ENCODE measurements at regions not wholly inside any gene's neighbourhood (a gene's known extent, or its start where the extent isn't known, plus 50 kb on each side); places are given as distances from the start of the nearest gene placed in this dataset.

DNA sequence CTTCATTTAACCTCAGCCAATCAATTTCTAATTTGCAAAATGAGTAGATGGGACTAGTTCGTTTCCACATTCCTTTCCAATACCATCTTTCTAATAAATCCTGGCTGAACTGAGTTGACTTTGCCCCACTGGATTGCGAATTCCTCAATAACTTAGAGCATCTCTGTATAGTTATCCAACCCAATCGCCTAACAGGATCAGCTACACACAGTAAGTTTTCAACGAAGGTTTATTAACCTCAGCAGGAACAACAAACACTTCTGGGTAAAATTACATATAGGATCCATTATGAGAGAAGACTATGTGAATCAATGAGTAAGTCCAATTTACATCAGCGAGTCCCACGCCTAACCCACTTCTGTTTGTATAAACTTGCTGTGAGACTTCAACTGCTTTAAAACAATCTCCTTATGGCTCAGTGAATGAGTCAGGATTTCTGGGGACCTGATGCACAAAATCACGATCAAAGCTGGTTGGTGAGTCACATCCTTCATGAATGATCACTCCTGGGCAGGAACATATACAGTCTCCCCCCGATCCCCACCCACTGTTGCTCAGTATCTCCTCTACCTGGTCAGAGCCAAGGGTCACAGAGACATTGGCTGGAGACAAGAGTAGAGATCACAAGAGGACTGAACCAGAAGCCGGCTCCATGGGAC, 142.8 kb downstream of the EDEM1 start:
- Histone ChIP-seq H2AFZ (ENCODE audit: low read depth, low read length, severe bottlenecking) (no peak overlapping the region), H3K79me2 (ENCODE audit: insufficient read depth, low read length) (no peaks in the 10 kb centered on the region), H3K9me3 (ENCODE audit: insufficient read depth, low read length) (no peaks in the 10 kb centered on the region), H3K4me3 (ENCODE audit: insufficient read depth, low read length, poor library complexity, severe bottlenecking) (no peak overlapping the region), H3K4me2 (ENCODE audit: low read depth, low read length, poor library complexity, severe bottlenecking) (no peak overlapping the region), H4K20me1 (ENCODE audit: low read depth, low read length) (no peaks in the 10 kb centered on the region), H3K9me2 (replicated peaks; ENCODE audit: insufficient read depth, low read length) (no peaks in the 10 kb centered on the region), H3K36me3 (ENCODE audit: low read length) (no peaks in the 10 kb centered on the region), H3K27me3 (ENCODE audit: low read length) (no peaks in the 10 kb centered on the region), H3F3A (ENCODE audit: insufficient read depth) (no peaks in the 10 kb centered on the region), H3K9ac (ENCODE audit: low read length) (no peak overlapping the region), H3K27ac (ENCODE audit: low read depth, low read length) (no peak overlapping the region)
- TF ChIP-seq, protein P1, sequence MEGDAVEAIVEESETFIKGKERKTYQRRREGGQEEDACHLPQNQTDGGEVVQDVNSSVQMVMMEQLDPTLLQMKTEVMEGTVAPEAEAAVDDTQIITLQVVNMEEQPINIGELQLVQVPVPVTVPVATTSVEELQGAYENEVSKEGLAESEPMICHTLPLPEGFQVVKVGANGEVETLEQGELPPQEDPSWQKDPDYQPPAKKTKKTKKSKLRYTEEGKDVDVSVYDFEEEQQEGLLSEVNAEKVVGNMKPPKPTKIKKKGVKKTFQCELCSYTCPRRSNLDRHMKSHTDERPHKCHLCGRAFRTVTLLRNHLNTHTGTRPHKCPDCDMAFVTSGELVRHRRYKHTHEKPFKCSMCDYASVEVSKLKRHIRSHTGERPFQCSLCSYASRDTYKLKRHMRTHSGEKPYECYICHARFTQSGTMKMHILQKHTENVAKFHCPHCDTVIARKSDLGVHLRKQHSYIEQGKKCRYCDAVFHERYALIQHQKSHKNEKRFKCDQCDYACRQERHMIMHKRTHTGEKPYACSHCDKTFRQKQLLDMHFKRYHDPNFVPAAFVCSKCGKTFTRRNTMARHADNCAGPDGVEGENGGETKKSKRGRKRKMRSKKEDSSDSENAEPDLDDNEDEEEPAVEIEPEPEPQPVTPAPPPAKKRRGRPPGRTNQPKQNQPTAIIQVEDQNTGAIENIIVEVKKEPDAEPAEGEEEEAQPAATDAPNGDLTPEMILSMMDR (IDR thresholded peaks at IDR 0.05; ENCODE audit: insufficient read depth, low read length, poor library complexity, severe bottlenecking), result no peak
- TF ChIP-seq EZH2phosphoT487 (conservative IDR thresholded peaks at IDR 0.05; ENCODE audit: low read length), result no peak

DNA sequence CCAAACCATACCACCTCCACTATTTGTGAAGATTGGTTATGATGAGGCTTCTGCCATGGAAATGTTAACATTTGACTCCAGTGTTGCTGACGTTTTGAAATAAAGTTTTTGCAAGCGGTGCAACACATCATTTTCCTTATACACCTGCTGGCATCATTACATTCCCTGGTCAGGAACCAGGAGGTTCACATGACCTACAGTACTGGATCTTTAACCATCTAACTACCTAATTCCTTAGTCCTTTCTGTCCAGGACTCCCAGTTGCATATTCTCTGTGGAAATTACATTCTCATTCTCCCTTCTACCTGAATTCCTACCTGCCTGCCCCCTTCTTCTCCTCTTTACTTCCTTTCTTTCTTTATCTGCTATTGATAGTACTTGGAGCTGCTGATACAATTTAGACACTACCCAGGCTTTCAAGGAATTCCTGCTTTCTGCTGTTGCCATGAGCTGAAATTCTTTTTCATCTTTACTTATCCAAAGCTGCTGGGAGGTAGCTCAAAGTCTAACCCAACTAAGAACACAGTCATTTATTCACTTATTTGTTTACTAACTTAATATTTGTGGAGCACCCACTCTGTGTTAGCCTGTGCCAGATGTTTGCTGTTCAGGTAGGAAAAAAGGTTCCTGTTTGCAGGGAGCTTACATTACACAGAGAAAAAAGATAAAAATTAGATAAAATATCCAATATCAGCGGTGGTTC, 144.2 kb downstream of the EDEM1 start:
- no peak for TF ChIP-seq EZH2phosphoT487 (conservative IDR thresholded peaks at IDR 0.05; ENCODE audit: low read length)
- TF ChIP-seq, protein P1 (IDR thresholded peaks at IDR 0.05; ENCODE audit: insufficient read depth, low read length, poor library complexity, severe bottlenecking), result no peak
- no peaks in the 10 kb centered on the region for H3K36me3 ChIP-seq (ENCODE audit: low read length)
- H3K27ac ChIP-seq (ENCODE audit: low read depth, low read length), result no peak overlapping the region
- no peak overlapping the region for H3K4me2 ChIP-seq (ENCODE audit: low read depth, low read length, poor library complexity, severe bottlenecking)
- no peaks in the 10 kb centered on the region for H3K27me3 ChIP-seq (ENCODE audit: low read length)
- H3K9ac ChIP-seq (ENCODE audit: low read length), result no peak overlapping the region
- no peaks in the 10 kb centered on the region for H3K9me3 ChIP-seq (ENCODE audit: insufficient read depth, low read length)
- H4K20me1 ChIP-seq (ENCODE audit: low read depth, low read length), result no peaks in the 10 kb centered on the region
- H3F3A ChIP-seq (ENCODE audit: insufficient read depth), result no peaks in the 10 kb centered on the region
- no peak overlapping the region for H3K4me3 ChIP-seq (ENCODE audit: insufficient read depth, low read length, poor library complexity, severe bottlenecking)
- no peak overlapping the region for H2AFZ ChIP-seq (ENCODE audit: low read depth, low read length, severe bottlenecking)
- H3K79me2 ChIP-seq (ENCODE audit: insufficient read depth, low read length), result no peaks in the 10 kb centered on the region
- H3K9me2 ChIP-seq (replicated peaks; ENCODE audit: insufficient read depth, low read length), result no peaks in the 10 kb centered on the region

DNA sequence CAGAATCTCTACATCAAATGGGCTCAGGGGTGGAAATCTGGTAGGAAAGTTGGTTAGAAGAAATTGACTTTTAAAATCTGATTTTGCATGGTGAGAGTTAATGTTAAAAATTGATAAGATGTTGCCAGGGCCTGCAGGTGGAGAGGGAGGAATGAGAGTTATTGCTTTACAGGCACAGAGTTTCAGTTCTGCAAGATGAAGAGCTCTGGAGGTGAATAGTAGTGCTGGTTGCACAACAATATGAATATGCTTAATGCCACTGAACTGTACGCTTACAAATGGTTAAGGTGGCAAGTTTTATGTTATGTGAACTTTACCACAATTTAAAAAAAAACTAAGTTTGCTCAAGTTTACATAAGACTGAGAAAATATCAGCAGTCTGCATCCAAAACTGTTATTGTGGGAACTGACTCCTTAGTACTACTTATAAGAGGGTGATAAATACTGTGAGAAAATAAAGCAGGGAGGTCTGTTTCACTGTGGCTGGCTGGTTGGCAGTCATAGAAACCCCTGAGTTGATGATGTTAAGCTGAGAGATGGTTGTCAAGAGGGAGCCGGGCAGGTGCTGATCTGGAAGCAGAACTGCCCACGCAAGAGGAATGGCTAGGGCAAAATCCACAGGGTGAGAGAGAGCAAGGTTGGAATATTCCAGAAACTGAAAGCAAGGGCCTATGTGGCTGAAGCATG, 144.9 kb downstream of the EDEM1 start:
- Histone ChIP-seq H3K4me3 (ENCODE audit: insufficient read depth, low read length, poor library complexity, severe bottlenecking) (no peak overlapping the region), H3K4me2 (ENCODE audit: low read depth, low read length, poor library complexity, severe bottlenecking) (no peak overlapping the region), H3K9me3 (ENCODE audit: insufficient read depth, low read length) (no peaks in the 10 kb centered on the region), H3K79me2 (ENCODE audit: insufficient read depth, low read length) (no peaks in the 10 kb centered on the region), H4K20me1 (ENCODE audit: low read depth, low read length) (no peaks in the 10 kb centered on the region), H3K9me2 (replicated peaks; ENCODE audit: insufficient read depth, low read length) (no peaks in the 10 kb centered on the region), H3K36me3 (ENCODE audit: low read length) (no peaks in the 10 kb centered on the region), H3K9ac (ENCODE audit: low read length) (no peak overlapping the region), H2AFZ (ENCODE audit: low read depth, low read length, severe bottlenecking) (no peak overlapping the region), H3F3A (ENCODE audit: insufficient read depth) (no peaks in the 10 kb centered on the region), H3K27ac (ENCODE audit: low read depth, low read length) (no peak overlapping the region), H3K27me3 (ENCODE audit: low read length) (no peaks in the 10 kb centered on the region)
- TF ChIP-seq, protein P1 (IDR thresholded peaks at IDR 0.05; ENCODE audit: insufficient read depth, low read length, poor library complexity, severe bottlenecking), result no peak
- no peak for TF ChIP-seq EZH2phosphoT487 (conservative IDR thresholded peaks at IDR 0.05; ENCODE audit: low read length)
